ENCODE measurements at regions not wholly inside any gene's neighbourhood (a gene's known extent, or its start where the extent isn't known, plus 50 kb on each side); places are given as distances from the start of the nearest gene placed in this dataset.

DNA sequence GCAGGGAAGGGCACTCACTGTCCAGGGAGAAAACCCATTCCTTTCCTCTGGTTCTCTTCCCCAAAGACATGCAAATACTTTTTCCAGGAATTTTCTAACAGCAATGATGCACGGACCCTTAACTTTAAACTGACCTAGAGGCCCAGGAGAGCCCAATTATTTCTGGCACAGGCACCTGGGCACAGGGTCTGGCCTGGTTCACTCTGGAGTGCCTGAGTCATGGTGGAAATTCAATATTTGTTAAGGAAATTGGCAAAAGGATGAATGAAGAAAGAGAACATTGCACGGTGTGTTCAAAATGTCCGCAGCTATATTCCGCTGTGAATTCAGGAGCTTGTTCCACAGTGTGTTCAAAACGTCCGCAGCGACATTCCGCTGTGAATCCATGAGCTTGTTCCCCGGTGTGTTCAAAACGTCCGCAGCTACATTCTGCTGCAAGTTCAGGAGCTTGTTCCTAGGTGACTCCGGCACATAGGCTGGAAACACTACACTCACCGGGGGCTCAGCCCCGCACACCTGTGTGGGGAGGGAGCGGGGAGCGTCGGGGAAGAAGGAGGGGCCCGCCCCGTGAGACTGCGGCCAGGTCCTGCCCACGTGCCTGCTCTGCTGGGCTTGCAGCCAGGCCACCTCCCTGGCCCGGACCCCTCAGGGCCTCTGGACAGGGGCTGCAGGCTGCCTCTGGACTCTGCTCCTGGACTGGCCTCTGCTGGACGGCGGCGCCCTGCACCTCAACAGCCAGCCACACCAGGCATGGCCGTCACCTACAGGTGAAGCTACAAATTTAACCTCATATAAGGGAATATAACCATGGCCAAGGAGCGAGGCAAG, 72.0 kb upstream of the FAM20C start:
- DNase-seq (ENCODE audit: low spot score), result peak; percentile 45

DNA sequence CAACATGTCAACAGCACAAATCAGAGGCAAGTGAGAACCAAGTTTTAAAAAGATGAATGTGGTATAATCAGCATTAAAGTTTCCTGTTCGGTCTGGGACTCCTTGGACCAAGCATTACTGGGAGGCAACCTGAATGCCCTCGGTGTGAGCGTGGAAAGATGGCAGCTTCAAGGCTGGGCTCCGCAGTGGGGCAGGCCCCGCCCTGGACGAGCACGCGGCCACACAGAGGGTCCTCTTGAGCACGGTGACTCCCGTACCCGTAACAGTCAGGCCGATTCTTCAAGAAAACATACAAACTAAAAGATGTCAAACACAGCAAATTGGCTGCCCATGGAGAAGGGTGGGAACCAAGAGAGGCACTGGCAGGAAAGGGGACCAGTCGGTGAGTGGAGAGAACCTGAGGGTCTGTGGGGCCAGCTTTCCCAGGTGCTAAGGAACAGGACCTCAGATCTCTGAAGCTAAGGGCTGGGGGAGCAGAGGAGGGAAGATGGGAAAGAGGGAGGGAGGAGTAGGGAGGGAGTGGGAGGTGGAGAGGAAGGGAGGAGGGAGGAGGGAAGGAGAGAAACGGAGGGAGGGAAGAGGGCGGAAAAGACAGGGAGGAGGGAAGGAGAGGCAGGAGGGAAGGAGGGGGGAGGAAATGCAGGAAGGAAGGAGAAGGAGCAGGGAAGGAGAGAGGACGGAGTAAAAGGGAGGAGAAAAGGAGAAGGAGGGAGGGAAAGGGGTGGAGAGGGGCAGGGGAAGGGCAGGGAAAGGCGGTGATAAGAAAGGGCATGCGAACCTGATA, 71.2 kb upstream of the FAM20C start:
- DNase-seq (ENCODE audit: low spot score), result no peak

DNA sequence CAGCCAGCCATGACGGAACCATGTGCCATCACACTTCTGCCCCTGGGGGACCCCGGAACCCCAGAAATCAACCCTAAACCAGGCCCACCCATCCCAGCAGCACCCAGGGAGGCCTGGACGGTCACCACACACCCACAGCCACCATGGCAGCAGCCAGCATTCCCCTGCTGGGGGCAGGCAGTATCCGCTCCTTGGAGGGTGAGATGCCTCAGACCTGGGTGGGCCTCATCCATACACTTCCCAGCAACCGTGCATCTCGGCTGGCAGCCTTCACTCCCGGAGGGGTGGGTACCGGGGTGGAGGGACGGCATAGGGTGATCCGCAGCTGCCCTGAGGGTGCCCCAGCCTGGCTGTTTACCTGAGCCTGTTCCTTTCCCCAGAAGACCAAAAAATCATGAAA, 69.1 kb upstream of the FAM20C start:
- no peak for DNase-seq (ENCODE audit: low spot score)

DNA sequence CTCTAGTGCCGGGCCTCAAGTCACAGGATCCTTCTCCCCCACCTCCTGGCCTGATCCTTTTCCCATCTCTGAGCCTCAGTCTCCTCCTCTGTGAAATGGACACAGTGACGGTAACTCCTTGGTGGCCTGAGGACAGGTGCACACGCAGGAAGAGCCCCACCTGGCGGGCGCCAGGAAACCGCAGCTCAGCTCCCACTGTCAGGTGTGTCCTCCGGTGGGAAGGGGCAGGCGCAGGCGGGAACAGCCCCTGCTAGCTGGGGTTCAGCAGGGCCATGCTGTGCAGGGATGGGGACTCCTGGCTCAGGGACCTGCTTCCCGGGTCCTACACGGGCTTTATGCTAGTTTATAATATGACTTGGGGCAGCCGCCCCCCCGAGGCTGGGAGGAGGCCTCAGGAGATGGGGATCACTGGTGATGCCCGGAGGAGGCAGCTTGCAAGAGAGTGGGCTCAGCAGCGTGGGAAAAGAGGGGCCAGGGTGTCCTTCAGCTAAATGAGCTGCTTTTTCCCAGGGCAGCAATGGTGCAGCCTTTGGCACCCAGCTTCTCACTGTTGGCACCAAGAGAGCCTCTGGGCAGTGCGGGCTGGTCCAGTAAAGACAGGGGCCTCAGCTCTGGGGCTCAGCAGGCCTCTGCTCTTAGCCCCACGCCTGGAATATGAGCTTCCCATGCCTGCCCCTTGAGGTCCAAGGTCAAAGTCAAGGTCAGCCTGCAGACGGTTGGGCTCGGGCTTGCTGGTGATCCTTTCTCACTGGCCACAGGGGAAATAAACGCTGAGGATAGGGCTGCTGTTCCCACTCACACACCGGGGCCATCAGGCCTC, 68.0 kb upstream of the FAM20C start:
- DNase-seq (ENCODE audit: low spot score), result no peak

DNA sequence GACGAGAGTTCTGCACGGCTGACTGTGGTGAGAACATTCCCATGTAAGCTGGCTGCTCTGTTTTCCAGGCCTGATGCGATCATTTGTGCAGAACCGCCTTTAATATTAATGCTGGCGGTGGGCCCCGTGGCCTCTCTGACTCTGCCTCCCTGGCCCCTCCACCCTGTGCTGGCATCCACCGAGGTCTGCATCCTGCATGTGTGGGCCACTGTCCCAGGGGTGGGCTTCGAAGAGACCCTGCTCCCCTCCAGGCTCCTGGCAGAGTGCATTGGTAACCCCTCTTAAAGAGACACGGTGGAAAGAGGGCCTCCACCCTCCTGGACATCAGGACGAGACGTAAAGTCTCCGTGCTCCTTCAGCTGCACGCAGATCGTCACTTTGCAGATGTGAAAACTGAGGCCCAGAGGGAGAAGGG, 67.3 kb upstream of the FAM20C start:
- DNase-seq (ENCODE audit: low spot score), result no peak

DNA sequence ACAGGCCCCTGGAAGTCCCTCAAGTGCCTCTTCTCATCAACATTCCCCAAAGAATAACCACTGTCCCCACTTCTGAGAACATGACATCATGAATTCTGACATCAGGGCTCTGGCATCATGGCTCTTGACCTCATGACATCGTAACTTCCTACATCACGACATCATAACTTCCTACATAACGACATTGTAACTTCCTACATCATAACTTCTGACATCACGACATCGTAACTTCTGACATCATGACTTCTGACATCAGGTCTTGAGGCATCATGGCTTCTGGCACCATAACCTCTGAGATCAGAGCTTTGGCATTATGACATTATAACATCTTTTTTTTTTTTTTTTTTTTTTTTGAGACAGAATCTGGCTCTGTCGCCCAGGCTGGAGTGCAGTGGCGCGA, 66.7 kb upstream of the FAM20C start:
- DNase-seq (ENCODE audit: low spot score), result no peak

DNA sequence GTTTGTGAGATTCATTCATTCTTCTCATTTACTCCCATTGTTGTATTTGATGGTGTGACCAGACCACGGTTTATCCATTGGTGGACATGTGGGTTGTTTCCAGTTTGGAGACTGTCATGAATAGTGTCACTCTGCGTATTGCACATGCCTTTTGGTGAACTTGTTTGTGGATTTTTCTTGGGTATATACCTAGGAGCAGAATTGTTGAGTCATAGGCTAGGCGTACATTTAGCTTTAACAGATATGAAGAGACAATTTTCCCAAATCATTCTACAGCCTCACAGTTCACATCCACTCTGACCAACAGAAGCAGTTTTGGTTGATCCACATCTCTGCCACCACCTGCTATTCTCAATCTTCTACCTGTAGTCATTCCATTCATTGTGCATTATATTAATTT, 66.0 kb upstream of the FAM20C start:
- no peak for DNase-seq (ENCODE audit: low spot score)

DNA sequence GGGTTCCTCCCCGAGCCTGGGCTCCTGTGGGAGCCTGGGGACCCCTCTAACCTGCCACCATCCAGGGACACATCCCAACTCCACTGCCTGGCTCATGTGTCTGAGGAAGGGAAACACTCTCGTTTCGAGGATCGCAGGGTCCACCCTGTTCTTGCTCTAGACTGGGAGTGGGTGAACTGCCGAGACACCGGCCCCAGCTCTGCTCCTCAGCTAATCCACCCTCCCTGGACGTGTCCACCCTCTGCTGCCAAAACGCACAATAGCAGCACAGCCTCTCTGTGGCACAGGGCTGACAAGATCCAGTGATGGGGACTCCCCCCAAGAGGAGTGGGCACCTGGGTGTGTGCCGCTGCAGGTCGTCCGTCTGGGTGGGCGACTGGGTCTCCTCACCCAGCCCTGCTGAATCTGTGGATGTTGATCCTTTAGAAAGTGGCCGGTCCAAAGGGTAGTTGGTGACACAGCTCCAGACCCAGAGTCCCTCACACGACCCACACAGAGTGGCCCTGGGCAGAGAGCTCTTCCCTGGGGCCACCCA, 65.2 kb upstream of the FAM20C start:
- DNase-seq (ENCODE audit: low spot score), result no peak

DNA sequence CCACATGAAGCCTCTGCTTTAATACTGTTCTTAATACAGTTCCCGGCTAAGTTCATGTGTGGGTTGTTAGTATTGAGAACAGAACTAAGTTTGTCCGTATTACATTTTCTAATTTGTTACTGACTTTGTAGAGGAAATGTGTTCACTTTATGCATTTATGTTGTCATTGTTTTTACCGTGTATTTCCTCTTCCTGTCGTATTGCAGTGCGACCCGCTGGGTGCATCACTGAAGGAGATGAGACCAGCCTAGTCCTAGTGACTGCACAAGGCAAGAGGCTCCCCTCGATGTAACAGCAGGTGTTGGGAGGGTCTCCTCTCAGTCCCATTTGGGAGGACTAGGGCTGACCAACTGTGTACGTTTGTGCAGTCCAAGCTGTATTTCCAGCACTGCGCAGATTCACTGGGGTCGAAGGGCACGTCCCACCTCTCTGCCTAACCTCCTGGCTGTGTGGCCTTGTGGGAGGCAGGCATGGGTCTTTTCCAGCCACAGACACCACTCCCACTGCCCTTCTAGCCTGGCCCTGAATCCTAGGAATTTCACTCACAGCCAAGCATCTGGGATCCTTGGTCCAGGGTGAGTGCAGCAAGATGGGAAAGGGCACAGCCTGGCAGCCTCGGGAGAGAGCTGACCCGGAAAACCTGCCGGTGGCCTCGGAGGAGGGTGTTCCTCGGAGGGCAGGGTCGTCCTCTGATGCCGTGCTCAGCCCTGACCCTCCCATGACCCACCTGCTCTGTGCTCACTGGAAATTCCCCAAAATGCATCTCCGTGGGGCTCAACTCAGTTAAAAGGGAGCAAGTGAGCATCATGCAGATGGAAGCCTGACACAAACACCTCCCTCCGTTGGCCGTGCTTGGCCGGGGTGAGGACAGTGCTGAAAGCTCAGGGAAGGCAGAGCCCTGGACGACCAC, 63.9 kb upstream of the FAM20C start:
- no peak for DNase-seq (ENCODE audit: low spot score)

DNA sequence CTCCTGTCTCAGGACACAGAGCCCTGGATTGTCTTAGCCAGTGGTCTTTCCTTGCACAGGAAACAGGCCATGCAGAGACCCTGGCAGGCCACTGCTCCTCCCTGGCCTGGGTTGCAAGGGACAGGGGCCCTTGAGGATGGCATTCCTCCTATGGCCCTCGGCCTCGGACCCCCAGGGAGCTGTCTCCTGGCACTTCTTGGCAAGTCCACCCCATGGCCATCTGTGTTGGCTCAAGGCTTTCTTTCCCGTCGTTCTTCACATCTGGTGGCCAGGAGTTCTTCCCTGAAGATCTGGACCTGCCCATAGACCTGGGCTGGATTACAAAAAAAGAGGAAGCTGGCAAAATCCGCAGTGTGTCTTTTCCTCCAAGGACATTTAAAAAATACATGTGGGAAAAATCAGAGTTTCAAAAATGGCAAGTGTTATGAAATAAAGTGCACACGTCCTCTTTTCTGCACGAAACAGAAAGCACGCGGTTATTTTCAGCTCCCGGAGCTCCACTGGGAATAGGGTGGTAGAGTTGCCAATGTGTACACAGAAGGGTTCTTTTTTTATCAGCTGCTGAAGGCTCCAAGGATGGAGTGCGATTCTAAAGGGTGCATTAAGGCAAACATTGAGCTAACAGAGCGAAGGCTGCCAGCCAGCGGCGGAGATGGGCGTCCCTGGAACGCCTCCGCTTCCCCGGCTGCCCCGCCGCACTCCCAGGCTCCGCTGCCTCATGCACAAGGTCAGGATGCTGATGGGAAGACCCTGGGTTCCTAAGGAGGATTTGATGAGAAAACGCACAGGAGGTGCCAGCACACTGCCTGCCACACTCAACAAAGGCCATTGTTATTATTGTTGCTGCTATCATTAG, 62.8 kb upstream of the FAM20C start:
- DNase-seq (ENCODE audit: low spot score), result no peak

DNA sequence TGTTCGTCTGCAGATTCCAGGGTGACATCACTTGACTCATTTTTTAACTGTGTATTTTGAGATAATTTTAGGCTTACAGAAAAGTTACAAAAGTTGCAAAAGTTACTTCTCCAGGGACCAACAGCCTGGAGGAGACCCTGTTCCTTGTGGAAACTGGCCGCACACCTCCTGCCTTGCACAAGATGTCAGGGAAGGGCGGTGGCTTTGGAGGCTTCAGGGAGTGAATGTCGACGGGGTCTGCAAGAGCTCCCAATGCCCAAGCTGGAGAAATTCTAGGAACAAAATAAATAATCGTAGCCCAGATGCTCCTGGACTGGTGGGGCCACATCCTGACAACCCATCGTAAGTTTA, 62.2 kb upstream of the FAM20C start:
- no peak for DNase-seq (ENCODE audit: low spot score)

DNA sequence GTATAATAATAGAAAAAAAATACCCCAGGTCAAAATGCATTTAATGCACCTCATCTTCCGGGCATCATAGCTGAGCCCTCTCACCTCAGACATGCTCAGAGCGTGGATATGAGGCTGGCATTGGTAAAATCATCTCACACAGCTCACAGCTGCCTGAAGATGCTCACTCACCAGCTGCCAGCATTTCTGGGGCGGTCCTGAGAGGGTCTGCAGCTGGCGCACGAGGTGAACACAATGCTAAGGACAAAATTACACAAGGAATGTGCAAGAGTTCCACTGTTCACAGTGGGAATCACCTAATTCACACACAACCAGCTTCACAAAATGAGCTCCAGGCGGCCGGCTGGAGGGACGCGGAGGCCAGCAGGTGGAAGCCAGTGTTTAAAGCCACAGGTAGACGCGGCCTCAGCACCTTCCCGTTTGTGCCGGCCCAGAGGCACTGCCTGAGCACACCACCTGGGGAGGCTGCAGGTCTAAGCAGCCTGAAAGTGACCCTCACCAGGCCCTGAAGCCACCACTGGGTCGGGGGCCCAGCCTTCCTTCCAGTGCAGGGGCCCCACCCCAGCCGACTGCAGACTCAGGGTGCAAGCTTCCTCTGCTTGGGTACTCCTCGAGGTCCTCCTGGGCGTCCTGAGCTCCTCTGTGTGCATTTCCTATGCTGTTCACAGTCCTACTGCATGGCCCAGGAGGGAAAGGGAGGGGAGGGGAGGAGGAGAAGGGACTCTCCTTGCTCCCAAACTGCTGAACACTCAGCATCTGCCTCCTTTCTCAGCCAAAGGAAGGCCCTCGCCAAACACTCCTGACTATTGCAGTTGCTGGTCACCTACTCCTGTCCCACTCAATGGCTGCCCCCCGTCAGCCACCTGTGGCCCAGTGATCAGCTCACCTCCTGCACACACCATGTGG, 61.2 kb upstream of the FAM20C start:
- no peak for DNase-seq (ENCODE audit: low spot score)

DNA sequence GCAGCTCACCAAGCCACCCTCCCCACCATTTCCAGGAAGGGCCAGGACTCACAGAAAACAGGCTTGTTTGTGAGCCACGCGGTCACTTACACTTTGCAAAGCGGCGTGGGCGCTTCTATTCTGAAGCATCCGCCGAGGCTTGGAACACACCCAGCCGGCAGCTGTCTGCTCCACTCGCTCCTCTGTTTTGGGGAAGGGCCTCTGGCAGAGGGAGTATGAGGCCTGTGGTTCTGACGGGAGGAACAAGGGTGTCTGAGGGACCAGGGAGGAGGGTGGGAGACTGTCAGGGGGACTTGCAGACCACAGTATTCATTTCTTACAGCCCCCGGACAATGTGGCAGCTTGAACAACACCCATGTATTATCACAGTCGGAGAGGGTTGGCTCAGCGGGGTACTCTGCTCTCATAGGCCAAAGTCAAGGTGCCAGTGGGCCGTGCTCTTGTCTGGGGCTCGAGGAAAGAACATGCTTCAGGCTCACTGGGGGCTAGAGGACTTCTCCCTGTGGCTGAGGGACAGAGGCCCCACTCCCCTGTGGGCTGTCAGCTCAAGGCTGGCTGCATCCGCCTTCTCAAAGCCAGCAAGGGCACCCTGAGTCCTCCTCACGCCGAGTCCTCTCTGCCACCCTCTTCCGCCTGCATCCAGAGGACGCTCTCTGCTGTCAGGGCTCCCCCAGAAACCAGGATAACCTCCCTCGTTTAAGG, 60.4 kb upstream of the FAM20C start:
- DNase-seq (ENCODE audit: low spot score), result peak; percentile 85

DNA sequence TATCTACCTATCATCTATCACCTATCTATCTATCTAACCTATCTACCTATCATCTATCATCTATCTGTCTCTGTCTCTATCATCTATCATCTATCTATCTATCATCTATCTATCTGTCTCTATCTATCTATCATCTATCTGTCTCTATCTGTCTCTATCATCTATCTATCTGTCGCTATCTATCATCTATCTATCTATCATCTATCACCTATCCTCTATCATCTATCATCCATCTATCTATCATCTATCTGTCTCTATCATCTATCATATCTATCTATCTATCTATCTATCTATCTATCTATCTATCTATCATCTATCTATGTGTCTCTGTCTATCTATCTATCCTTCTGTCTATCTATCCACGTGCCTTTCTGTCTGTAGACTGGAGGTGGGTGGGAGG, 59.5 kb upstream of the FAM20C start:
- DNase-seq (ENCODE audit: low spot score), result no peak

DNA sequence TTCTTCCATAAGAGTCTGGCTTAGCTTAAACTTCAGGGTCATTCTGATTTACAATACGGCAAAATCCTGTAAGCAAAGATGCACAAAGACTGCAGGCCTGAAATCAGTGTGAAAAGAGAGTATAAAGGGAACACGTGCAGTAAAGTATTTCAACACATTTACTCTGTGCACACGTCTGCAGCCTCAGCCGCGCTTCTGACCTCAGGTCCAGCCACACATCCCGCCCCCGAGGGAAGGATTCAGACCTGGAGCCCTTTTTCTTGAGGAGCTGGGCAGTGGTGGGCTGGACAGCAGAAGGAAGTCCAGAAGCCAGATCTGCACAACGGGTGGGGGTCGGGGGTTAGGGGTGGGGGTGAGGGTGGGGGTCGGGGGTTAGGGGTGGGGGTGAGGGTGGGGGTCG, 58.9 kb upstream of the FAM20C start:
- DNase-seq (ENCODE audit: low spot score), result no peak

DNA sequence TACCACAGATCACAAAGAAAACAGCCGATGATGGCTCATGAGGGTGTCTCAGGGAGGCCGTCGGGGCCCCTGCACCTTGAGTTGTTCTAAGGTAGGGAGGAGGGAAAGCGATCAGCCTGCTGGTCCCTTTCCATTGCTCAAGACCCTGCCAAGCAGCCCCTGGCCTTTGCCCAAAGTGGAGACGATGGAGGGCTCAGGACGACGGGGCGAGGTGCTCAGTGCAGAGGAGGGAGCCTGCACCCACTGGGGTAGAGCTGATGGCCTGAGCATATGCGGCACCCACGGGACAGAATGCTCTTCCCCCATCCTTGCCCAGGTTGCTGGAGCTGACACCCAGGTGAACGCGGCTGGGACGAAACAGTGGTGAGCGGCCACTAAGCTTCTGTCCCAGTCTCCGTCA, 58.3 kb upstream of the FAM20C start:
- DNase-seq (ENCODE audit: low spot score), result no peak

DNA sequence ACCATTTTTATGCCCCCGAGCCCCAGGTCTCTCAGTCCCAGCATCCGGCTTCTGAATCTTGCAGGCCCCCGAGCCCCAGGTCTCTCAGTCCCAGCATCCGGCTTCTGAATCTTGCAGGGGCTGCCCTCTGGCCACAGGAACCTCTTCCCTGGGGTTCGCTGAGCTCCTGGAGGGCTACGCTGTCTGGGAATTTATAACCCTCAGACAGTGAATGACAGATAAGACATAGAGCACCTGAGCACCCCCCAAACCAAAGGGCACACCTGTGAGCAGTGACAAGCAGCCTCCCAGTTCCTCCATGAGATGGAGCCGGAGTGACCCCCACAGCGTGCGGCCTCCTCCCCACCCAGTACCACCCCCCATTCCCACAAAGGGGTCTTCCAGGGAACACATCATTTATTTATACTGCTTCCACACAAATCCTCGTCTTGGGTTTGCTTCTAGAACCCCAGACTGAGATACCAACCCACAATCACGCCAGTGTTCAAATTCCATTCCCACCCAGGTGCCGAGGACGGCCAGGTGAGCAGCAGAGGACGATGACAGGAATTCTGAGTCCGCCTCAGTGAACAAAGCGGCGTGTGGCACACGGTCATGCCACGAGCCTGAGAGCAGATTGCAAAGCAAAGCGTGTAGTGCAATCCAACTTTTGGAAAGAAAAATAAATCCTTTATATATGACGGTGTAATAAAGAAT, 57.7 kb upstream of the FAM20C start:
- DNase-seq (ENCODE audit: low spot score), result no peak

DNA sequence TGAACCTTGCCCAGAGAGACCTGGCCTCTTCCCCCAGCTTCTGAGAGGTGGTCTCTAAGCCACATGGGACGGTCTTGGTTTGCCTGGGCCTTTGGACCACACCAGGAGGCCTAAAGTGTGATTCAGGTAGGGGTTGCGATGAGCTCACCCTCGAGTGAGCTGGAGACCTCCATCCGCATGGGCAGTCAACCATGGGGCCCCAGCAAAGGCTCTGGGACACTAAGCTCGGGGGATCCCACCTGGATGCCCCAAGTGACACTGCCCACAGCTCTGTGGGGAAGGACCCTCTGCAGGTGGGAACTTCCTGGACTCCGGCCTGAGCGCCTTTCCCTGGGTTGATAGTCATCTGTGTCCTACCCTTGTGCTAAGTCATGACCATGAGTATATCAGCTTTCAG, 57.1 kb upstream of the FAM20C start:
- no peak for DNase-seq (ENCODE audit: low spot score)
